Stomach (tissue), 4 donors: ENCODE measurements at regions not wholly inside any gene's neighbourhood (a gene's known extent, or its start where the extent isn't known, plus 50 kb on each side); places are given as distances from the start of the nearest gene placed in this dataset.

ENCODE experiments used
- EP300 ChIP-seq: sonication (generic); formaldehyde crosslinking; IDR thresholded peaks from one replicate; pipeline ENCODE4 v1.6.1; 2017; ENCODE audit warnings: antibody characterized with exemption
- POLR2AphosphoS5 ChIP-seq, 3 donors: sonication (generic); formaldehyde crosslinking; IDR thresholded peaks; one replicate each; pipeline ENCODE4 v1.6.1; 2016; ENCODE audit warnings: antibody characterized with exemption in 3 of 3
- TF ChIP-seq, protein P1 (sequence below), 7 experiments: fragments of 450-650 bp in 4 of 7; fragments of 200-600 bp in 3 of 7; sonication (generic) in 3 of 7; IDR thresholded peaks; one replicate each; pipeline ENCODE4 v1.5.1; 2016 to 2019; ENCODE audit warnings: antibody characterized with exemption in 7 of 7, control low read depth in 2 of 7, mild to moderate bottlenecking in 1 of 7

DNA sequence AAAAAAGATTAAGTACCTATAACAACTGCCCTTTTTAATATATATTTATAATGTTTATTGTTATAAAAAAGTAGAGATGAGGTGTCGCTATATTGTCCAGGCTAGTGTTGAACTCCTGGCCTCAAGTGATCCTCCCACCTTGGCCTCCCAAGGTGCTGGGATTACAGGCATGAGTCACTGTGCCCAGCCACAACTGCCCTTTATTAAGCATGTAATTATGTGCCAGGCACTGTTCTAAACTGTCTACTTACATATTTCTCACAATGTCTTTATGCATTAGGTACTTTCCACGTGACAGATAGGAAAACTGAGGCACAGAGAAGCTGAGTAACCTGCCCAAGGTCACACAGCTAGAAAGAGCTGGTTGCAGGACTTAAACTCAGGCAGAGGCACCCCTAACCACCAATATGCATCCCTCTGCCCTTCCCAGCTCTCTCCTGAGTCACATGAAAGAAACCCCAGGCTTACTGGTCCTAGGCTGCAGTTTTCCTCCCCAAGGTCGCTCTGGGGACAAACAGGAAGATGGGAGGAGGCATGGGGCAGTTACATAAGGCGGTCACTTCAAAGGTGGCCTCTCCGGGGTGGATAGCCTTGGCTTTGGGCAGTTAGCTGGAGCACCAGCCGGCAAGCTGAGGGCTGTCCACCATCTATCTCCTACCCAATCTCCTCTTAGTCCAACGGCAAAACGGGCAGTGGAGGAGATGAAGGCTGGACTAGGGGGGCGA is 54.6 kb upstream of the TBX3 start:
- TF ChIP-seq, protein P1, sequence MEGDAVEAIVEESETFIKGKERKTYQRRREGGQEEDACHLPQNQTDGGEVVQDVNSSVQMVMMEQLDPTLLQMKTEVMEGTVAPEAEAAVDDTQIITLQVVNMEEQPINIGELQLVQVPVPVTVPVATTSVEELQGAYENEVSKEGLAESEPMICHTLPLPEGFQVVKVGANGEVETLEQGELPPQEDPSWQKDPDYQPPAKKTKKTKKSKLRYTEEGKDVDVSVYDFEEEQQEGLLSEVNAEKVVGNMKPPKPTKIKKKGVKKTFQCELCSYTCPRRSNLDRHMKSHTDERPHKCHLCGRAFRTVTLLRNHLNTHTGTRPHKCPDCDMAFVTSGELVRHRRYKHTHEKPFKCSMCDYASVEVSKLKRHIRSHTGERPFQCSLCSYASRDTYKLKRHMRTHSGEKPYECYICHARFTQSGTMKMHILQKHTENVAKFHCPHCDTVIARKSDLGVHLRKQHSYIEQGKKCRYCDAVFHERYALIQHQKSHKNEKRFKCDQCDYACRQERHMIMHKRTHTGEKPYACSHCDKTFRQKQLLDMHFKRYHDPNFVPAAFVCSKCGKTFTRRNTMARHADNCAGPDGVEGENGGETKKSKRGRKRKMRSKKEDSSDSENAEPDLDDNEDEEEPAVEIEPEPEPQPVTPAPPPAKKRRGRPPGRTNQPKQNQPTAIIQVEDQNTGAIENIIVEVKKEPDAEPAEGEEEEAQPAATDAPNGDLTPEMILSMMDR (IDR thresholded peaks at IDR 0.05), result no peak
- TF ChIP-seq EP300 (no peak), POLR2AphosphoS5 (IDR thresholded peaks at IDR 0.05) (no peak)
